HG03175 (cell line): ENCODE measurements at regions not wholly inside any gene's neighbourhood (a gene's known extent, or its start where the extent isn't known, plus 50 kb on each side); places are given as distances from the start of the nearest gene placed in this dataset.

Source experiments
- ATAC-seq: cut with Tn5 transposase; IDR thresholded peaks from one replicate; pipeline ENCODE4 v1.9.1; 2021; ENCODE audit warnings: mild to moderate bottlenecking, moderate library complexity; ENCODE audit not compliant: unreplicated experiment

- no peak for ATAC-seq
These were observed 73.9 kb downstream of the TEX29 start for GRCh38 chr13:111394211-111394922.

DNA sequence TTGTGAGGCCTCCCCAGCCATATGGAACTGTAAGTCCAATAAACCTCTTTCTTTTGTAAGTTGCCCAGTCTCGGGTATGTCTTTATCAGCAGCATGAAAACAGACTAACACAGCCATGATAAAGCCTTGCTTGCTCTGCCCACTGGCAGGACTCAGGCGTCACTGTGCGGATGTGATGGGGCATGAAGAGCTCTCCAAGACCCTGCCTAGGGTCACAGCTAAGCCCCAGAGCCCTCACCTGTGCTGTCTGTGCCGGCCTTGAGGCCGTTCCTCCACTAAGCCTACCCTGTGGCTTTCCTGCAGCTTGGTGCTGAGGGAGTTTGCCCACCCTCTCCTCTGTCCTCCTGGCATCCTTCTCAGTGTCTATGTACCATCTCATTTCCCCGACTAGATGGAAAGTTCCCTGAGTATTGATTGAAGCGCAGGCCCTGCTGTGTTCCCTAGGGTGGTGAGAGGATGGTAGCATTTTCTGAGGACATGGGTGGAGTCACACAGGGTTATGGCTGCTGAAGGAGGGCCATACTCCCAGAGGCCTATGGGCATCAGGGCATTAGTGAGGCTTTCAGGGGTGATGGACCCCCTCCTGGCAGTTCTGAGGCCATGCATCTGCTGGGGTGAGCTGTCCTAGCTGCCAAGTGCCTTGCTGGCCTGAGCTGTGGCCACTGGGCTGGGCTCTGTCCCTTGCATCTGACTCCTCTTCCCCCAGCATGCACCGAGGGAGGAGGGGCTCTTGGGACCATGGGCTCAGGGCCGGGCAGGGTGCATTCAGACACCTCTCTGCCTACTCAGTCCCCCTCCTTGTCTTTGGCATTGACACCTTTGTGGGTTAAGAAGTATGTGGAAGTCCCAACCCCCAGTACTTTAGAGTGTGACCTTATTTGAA lies 75.3 kb downstream of the TEX29 start:
- ATAC-seq = no peak

DNA sequence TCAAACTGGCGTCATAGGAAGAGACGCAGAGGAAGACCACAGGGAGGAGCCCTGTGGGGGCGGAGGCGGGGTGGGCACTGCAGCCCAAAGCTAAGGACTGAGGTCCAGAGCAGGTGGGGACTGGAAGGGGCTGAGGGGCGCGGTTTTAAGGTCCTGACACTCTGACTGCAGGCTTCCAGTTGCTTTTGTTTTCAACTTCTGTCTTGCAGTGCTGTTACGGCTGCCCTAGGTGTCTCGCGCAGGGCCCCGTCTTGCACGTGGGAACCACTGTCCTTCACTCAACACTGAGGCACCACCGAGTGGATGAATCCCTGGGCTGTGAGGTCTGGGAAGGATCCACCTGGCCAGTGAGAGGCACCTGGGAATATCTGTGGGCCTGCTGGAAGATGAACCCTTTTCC lies 76.0 kb downstream of the TEX29 start:
- no peak for ATAC-seq

DNA sequence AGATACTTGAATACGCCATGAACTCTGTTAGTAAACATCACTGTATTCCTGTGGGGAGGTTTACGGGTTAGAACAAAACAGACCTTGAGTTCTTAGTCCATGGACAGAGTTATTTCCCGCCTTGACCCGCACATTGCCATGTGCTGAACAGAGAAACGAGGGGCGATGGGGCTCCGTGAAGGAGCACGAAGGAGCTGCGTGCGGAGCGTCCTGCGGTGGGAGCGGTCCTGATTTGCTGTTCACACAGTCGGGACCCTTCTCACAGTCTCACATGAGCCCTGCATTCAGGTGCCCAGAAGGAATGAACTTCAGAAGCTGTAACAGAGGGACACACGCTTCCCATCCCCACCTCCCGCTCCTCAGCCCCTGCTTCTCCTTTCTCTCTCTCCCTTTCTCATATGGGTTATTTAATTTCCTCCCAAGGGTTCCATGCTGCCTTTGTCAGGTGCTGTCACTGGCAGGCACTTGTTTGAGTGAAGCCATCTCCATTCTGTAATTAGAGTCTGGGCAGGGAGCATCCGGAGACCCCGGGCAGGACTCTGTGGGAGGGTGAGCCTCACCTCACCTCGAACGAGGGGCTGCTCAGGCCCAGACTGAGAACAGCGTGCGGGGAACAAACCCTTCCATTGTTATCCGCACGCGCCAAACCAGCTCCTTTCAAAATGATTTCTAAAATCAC lies 76.9 kb downstream of the TEX29 start:
- ATAC-seq = no peak

DNA sequence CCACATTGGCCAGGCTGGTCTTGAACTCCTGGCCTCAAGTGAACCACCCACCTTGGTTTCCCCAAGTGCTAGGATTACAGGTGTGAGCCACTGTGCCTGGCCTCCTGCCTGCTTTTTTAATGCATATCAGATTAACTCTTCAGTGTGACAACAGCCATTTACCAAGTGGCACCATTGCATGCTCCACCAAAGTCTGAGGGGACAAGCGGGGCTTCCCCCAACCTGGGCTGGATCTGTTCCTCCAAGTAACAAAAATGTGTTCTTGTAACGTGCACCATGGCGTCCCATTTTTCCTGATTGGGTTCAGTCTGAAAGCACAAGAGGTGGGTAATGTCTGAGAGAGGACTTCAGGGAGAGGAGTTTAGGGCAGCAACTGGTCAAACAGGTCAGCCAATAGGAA lies 77.8 kb downstream of the TEX29 start:
- ATAC-seq = no peak

DNA sequence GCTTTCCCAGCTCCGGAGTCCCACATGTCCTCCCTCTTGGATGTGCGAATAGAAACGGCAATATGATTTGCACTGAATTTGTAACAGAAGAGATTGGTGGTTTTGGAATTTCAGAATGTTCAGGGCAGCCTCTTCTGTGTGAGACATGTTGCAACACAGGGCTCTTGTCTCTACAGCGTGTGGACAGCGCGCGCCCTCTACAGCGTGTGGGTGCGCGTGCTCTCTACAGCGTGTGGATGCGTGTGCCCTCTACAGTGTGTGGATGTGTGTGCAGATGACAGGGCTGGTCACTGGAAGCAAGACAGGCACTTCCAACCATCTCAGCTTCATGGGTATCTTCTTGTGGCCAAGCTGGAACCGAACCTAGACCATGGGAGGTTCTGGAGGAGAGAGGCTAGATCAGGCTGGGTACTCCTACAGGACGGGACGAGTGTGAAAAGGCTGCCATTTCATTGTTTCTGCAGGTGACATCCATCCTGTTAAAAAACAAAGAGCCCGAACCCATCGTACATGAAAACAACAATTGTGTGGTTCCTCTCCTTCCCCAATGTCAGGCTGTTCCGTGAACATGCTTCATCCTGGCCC lies 78.4 kb downstream of the TEX29 start:
- ATAC-seq = no peak

DNA sequence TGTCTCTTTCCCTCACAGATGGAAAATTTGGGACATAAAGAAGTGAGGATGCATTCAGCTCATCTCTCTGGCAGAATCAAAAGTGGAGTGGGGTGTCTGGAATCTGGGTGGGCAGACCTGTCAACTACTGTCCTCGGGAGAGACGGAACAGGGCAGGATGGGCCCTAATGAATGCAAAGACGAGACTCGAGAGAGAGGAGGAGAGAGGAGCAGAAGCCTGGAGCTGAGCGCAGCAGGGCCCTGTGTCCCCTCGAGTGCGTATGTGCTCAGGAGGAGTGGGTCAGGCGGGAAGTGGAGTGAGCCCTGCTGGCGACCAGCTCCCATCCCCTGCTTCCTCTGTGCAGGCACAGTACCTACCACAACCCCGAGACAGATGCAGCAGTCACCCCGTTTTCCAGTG lies 78.9 kb downstream of the TEX29 start:
- ATAC-seq = no peak

- ATAC-seq = no peak
These were observed 79.5 kb downstream of the TEX29 start for GRCh38 chr13:111399776-111400538.

DNA sequence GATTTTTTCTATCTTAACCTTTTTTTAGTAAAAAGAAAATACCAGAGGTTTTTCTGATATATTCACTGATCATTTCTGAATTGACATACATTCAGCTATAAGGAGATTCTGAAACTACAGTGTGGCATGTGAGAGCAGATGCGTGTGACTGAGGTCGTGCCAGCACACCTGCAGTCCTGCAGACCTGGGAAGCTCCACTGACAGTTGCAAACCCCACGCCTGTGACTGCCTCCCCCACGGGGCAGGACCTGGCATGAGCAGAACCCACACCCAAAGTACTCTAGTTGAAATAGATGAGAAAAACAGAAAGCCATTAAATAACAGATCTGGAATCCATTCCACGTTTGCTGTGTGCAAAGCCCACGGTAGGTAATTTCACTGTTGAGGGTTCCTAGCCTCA lies 80.7 kb downstream of the TEX29 start:
- no peak for ATAC-seq

- ATAC-seq = no peak
These were observed 81.3 kb downstream of the TEX29 start for GRCh38 chr13:111401755-111402154.

GRCh38 chr13:111402441-111402840 lies 82.0 kb downstream of the TEX29 start:
- ATAC-seq = no peak

- no peak for ATAC-seq
These were observed 82.8 kb downstream of the TEX29 start for GRCh38 chr13:111403266-111403665.

DNA sequence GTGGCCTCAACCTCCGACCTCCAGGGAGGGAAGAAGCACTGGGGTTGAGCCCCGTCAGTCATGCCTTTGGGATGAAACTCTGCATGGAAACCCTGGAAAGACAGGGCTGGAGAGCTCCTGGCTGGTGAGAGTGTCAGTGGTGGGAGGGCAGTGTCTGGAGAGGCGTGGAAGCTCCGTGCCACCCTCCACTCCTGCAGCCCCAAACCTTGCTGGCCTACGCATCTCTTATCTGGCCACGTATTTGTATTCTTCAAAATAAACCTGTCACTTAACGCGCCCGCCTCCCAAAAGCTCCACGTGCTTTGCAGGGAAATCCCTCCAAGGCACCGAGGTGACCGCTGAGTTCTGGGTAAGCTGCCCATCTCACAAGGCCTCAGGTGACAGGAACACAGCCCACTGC lies 84.3 kb downstream of the TEX29 start:
- no peak for ATAC-seq

DNA sequence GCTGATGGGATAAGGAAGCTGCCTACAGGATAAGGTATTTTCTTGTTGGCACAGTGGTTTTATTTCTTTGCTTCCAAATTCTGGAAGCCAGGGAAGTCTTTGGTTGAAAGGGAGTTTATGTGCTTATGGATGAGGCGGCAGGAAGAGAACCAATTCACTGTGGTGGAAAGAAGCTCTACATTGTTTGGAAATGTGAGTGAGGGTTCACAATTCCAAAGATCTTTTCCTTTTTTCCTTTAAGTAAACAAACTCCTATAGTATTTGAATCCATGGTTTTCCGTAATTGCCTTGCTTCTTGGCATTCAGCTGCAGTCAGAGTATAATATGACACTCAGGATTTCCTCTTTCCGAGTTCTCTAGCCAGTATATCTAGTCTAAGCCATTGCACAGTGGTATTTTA lies 86.2 kb downstream of the TEX29 start:
- ATAC-seq = no peak

DNA sequence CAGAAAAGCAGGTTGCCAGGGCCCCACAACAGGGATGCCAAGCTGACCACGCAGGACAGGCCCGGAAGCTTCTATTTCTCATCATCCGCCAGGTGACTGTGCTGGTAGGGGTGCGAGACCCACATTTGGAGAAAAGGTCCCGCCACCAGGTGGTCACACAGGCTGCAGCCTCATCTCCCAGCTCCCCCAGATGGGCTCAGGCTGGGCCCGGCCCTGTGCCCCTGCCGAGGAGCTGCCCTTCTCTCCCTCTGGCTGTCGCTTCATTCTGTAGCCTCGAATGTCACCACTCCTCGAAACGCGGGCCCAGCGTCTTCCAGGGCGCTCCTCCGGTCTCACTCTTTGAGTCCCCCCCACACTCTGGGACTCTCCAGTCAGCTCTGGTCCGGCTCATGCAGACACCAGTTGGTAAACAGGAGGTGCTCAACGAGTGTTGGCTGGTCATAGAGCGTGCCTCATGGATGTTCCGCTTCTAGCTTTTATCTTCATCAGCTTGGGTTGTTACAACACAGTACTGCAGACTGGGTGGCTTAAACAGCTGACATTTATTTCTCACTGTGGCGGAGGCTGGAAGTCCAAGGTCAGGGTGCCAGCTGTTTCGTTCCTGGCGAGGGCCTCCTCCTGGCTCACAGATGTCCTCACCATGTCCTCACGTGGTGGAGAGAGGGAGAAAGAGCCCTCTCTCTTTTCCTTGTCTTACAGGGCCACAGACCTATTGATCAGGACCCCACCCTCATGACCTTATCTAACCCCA lies 87.1 kb downstream of the TEX29 start:
- no peak for ATAC-seq

DNA sequence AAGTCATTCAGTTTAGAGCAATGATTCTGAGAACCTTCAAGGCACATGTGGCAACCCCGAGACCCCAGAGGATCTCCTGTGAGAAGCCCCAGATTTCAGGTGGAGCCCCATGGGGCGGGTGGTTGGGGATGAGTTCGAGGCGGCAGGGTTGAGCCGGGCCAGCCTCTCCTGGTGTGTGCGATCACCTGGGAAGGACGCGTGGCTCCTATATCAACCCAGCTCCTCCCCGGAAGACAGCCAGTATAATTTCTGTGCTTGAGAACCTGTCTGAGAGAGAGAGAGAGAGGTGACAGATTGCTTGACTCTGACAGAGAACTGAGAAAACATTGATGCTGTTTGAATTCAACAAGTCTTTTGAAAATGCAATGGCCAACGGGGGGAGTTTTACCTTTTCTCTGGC lies 89.0 kb downstream of the TEX29 start:
- no peak for ATAC-seq

DNA sequence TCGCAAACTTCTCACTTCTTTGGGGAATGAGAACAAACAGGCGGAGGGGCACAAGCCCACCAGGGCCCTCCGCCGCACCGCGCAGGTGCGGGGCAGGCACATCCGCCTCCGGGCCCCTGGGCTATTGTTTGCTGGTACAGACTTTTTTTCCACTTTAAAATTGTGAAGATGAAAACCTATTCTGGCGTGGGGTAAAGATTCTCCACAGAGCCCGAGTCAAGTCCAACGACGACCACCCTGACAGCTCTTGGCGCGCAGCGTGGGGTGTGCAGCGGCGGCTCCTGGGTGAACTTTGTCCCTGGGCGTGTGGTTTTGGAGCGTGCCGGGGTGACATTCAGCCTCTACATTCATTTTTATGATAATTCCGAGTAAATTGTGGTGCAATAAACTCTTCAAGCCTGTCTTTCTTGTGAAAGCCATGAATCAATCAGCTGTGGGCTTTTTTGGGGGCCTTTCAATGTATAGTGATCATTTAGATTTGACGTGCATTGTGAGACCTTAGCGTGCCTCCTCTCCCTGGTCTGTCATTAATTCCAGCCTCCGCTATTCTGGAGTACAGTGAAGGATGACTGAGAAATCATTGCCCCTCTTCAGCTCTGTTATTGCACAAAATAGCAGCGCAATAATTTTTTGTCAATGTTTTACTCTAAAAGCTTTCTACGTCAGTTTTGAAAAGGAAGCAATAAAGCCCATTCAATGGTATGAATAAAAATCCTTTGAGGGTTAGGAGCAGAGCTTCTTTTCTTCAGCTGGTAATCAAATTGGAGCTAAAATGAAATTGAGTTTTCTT lies 90.0 kb downstream of the TEX29 start:
- no peak for ATAC-seq

GRCh38 chr13:111411151-111411858 lies 90.9 kb downstream of the TEX29 start:
- no peak for ATAC-seq
